PFSK-1 (cell line): ENCODE measurements at regions not wholly inside any gene's neighbourhood (a gene's known extent, or its start where the extent isn't known, plus 50 kb on each side); places are given as distances from the start of the nearest gene placed in this dataset.

ENCODE experiments used
- FOXP2 ChIP-seq: optimal IDR thresholded peaks from 2 replicates; pipeline ENCODE3; 2011; ENCODE audit warnings: borderline replicate concordance, control low read depth, inconsistent platforms; ENCODE audit not compliant: insufficient read depth; ENCODE audit errors: extremely low read length, extremely low read depth
- POLR2AphosphoS5 ChIP-seq: IDR thresholded peaks from 2 replicates; pipeline ENCODE4 v1.6.1; 2012; ENCODE audit warnings: low read depth, mild to moderate bottlenecking, control low read depth, low read length, moderate library complexity
- SIN3A ChIP-seq: IDR thresholded peaks from 2 replicates; pipeline ENCODE4 v1.6.1; 2012; ENCODE audit warnings: mild to moderate bottlenecking, low read length, moderate library complexity, borderline replicate concordance; ENCODE audit not compliant: insufficient read depth
- TAF1 ChIP-seq: IDR thresholded peaks from 2 replicates; pipeline ENCODE4 v1.6.1; 2012; ENCODE audit warnings: low read length, control low read depth, borderline replicate concordance; ENCODE audit not compliant: insufficient read depth
- TF ChIP-seq, protein P1 (sequence below), 2 experiments: IDR thresholded peaks; 2 replicates each; pipeline versions ENCODE4 v1.6.1 to v1.8.0; 2011 to 2012; ENCODE audit warnings: low read depth in 2 of 2, low read length in 2 of 2, control low read depth in 1 of 2, inconsistent platforms in 1 of 2, mild to moderate bottlenecking in 1 of 2, moderate library complexity in 1 of 2; ENCODE audit not compliant: insufficient read depth in 1 of 2

GRCh38 chr1:23610677-23611076, 51.4 kb upstream of the ID3 start:
- TF ChIP-seq TAF1: no peak
- no peak for TF ChIP-seq POLR2AphosphoS5
- TF ChIP-seq, protein P1, sequence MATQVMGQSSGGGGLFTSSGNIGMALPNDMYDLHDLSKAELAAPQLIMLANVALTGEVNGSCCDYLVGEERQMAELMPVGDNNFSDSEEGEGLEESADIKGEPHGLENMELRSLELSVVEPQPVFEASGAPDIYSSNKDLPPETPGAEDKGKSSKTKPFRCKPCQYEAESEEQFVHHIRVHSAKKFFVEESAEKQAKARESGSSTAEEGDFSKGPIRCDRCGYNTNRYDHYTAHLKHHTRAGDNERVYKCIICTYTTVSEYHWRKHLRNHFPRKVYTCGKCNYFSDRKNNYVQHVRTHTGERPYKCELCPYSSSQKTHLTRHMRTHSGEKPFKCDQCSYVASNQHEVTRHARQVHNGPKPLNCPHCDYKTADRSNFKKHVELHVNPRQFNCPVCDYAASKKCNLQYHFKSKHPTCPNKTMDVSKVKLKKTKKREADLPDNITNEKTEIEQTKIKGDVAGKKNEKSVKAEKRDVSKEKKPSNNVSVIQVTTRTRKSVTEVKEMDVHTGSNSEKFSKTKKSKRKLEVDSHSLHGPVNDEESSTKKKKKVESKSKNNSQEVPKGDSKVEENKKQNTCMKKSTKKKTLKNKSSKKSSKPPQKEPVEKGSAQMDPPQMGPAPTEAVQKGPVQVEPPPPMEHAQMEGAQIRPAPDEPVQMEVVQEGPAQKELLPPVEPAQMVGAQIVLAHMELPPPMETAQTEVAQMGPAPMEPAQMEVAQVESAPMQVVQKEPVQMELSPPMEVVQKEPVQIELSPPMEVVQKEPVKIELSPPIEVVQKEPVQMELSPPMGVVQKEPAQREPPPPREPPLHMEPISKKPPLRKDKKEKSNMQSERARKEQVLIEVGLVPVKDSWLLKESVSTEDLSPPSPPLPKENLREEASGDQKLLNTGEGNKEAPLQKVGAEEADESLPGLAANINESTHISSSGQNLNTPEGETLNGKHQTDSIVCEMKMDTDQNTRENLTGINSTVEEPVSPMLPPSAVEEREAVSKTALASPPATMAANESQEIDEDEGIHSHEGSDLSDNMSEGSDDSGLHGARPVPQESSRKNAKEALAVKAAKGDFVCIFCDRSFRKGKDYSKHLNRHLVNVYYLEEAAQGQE (IDR thresholded peaks at IDR 0.05; ENCODE audit: insufficient read depth in 1 of 2, low read depth in 2 of 2, low read length in 2 of 2): no peak
- TF ChIP-seq SIN3A: no peak
- TF ChIP-seq FOXP2: no peak

DNA sequence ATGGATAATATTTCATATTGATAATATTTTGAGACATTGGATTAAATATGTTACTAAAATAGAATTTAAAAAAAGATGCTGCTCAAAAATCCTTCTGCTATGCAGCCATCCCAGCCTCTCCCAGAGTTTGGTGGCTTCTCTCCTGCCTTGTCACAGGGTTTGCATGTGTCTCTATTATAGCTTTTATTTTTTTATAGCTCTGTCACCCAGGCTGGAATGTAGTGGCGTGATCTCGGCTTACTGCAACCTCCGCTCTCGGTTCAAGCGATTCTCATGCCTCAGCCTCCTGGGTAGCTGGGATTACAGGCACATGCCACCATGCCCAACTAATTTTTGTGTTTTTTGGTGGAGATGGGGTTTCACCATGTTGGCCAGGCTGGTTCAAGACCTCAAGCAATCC, 50.7 kb upstream of the ID3 start:
- TF ChIP-seq POLR2AphosphoS5: no peak
